HG03342 (cell line): ENCODE measurements at regions not wholly inside any gene's neighbourhood (a gene's known extent, or its start where the extent isn't known, plus 50 kb on each side); places are given as distances from the start of the nearest gene placed in this dataset.
"Not testable (repeated sequence)": the region's sequence is repeated elsewhere in the genome, so short reads cannot be mapped to it uniquely, and the experiment has no call there.

Experiments
- ATAC-seq: cut with Tn5 transposase; IDR thresholded peaks from one replicate; pipeline ENCODE4 v1.9.1; 2021; ENCODE audit warnings: mild to moderate bottlenecking, moderate library complexity; ENCODE audit not compliant: unreplicated experiment

GRCh38 chr14:82029038-82029437 lies 495.4 kb upstream of the SEL1L start:
- ATAC-seq: peak; percentile 71

- ATAC-seq: no peak
Observed at GRCh38 chr14:82035397-82035796, 501.7 kb upstream of the SEL1L start.

GRCh38 chr14:82038066-82038465 lies 504.4 kb upstream of the SEL1L start:
- ATAC-seq: not testable (repeated sequence)

GRCh38 chr14:82045339-82045738 lies 511.7 kb upstream of the SEL1L start:
- ATAC-seq: no peak

DNA sequence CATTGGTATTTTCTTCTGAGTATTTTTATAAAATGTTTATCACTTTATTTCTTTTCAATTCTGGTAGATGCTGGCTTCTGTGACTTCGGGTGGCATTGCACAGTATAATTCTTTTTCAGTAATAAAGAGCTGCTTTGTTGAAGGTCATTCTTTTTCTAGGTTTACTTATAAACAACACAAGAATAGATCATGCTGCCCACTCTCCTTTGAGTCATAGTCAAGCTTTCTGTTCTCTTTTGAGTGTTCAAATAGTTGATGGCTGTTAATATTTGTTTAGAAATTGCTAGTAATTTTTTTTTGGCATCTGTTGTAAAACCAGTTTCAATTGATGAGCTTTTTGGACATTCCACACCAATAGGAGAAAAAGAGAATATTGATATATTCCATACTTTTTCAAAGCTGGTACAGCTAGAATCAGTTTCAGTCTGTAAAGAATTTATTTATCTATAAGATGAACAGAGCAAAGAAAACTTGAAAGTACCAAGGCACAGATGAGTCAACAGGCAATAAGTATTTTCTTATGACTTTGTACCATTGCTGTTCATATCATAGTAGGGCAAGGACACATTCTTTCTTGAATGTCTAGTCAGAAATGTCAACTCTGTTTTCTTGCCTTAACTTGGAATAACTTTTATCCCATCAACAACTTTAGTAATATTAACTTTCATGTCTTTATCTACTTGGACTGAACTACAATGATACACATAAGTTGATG lies 513.0 kb upstream of the SEL1L start:
- ATAC-seq: peak; percentile 68

DNA sequence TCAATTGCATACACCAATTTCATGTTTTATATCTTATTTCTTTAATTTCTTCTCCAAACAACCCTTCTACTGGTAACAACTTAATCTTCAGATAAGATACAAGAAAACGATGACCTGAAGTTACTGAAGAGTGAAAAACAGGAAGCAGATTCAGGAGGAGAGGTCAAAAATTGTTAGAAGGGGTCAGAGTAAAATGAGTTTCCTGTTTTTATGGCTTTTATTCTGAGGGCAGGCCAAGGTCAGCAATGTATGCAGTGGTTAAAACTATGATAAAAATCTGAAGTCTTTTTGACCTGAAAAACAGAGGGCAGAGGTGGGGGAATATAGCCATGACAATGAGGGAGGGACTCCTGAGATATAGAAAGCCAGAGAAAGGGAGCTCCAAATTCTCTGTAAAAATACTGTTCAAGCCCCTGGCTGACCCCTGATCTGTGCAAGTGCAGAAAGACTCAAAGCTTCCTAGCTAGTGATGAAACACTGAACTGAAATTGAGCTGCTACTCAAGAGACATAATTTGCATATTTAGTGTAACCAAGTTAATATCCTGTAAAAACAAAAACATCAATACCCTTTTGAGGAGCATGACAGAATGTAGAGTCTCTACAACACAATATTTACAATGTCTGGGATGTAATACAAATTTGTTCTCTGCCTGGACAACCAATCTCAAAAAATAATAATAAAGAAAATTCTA lies 514.3 kb upstream of the SEL1L start:
- peak; percentile 61 for ATAC-seq

- ATAC-seq: no peak
Observed at GRCh38 chr14:82052778-82053177, 519.1 kb upstream of the SEL1L start.

- ATAC-seq: no peak
Observed at GRCh38 chr14:82055515-82056115, 522.0 kb upstream of the SEL1L start.

DNA sequence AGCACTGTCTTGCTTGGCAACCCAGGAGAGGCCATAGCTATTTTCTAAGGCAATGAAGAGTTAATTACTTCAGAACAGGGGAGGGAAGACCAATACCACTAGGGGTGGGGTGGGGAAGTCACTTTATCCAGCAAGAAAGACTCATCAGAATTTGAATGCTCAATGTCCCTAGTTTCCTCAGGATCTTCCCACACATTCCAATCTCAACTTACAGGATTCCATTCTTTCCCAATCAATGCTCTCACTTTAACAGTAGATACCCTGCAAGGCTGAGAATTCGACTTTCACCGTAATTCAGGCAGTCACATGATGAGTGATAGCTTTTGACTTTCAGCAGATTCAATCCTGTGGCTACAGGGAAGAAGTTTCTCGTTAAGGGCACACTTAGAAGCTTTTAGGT lies 526.6 kb upstream of the SEL1L start:
- no peak for ATAC-seq

- ATAC-seq: no peak
Observed at GRCh38 chr14:82067221-82067875, 533.7 kb upstream of the SEL1L start.

- ATAC-seq: no peak
Observed at GRCh38 chr14:82070040-82070439, 536.4 kb upstream of the SEL1L start.

GRCh38 chr14:82070753-82071152 lies 537.1 kb upstream of the SEL1L start:
- ATAC-seq: no peak

GRCh38 chr14:82073547-82073946 lies 539.9 kb upstream of the SEL1L start:
- ATAC-seq: no peak

DNA sequence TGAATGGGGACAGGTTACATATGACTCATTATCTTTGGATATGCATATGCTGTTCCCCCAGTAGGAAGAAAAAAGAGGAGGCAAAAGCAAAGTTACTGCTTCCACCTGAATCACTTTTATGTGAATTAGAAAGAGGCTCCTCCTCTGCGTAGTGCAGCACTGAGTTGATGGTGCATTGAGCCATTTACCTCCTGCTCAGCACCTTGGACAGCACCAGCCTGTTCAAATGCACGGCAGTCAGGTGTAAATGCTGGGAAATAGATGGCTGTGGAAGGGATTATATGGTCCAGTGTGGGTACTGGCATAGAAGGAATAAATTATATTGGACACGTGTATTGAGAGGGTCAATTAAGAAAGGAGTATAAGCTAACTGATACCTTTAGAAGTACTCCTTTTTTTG lies 541.9 kb upstream of the SEL1L start:
- ATAC-seq: no peak

DNA sequence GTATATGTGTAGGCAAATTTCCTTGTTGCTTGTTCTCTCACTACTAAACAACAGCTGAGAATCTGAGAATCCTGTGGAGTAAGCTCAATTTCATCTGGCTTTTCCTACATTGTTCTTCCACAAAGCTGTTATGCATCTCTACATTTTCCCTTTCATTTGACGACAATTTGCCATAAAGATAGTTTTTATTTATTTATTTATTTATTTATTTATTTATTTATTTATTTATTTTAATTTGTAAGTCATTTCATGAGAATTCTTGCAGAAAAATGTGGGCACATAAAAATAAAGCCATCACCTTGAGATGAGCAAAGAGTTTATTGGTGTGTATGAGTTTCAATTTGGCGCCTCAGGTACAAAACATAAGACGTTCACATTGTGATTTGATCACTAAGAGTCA lies 545.9 kb upstream of the SEL1L start:
- no peak for ATAC-seq

DNA sequence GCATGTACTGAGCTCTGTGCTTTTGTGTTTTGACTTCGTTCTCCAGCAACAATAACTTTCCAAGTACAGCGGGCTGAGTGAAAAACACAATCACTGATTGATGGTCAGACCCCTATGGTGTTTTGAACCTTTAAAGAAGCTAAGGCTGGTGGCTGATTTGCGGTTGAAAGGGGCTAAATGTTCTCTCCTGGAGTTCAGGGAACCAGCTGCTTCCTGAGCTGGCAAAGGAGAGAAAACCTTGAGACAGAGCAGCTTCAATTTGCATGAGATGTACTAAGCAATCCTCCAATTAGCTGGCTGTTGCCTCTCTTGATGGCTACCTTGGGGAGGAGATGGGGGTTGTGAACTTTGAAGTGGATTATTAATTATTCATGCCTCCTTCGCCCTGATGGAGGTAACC lies 546.7 kb upstream of the SEL1L start:
- no peak for ATAC-seq

DNA sequence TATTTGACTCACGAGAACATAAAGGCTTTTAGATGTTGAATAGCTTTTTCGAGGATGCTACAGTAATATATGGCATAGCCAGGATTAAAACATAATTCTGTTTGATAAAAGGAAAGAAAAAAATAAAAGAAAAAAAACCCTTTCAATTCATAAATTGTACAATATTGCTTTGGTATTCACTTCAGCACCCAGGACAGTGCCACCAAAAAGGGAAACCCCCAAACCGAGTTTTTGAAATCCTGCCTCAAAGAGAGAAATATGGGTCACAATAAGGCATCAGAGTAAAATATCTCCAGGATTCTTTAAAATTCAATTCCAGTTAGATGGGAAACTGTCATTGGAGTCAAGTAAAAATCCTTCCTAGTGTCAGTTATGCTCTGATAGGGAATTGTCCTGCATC lies 551.2 kb upstream of the SEL1L start:
- no peak for ATAC-seq

GRCh38 chr14:82091097-82091496 lies 557.4 kb upstream of the SEL1L start:
- no peak for ATAC-seq

DNA sequence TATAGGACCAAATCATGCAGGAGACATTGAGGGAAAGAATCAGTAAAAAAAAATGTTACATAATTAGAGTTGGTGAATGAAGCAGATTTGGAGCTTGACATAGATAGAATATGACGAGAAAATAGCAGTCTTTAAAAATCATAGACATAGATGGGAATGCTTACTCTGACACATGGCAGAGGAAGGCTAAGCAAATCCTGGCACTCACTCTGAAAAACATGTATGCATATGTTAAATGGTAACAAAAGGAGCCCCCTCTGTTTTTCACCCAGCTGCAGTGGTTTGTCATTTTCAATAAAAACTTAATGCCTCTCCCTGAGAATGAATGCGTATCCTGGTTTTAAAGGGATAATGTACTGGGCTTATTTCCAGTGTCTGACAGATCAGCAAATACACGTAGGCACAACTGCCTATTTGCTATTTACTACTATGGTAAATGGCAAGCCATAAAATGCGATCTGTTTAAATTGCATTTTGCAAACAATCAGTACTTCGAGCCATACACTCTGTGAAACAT lies 561.2 kb upstream of the SEL1L start:
- no peak for ATAC-seq

DNA sequence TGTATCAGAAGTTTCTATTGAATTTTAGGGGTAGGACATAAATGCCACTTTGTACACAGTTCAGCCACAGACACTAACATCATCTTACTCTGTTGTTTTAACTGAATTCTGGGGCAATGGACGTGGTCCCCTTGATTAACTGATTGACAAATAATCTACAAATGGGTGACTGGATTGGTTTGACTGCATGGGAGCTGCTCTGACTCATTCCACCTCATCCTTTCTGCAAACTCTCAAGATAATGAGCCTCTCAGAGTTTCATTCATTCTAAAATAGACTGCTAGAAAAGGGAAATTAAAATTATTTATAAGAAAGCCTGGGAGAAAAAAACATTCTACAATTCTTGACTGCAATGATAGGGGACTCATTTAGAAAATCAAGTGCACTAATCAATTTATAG lies 570.4 kb upstream of the SEL1L start:
- no peak for ATAC-seq

GRCh38 chr14:82112210-82112839 lies 578.7 kb upstream of the SEL1L start:
- ATAC-seq: no peak
